Activated T-cell treated with anti-CD3 and anti-CD28 coated beads, Interleukin-2, amount 50 U/mL, for 48 hours (primary cell): ENCODE measurements at regions not wholly inside any gene's neighbourhood (a gene's known extent, or its start where the extent isn't known, plus 50 kb on each side); places are given as distances from the start of the nearest gene placed in this dataset.

Experiments used
- DNase-seq, 2 experiments: peaks; one replicate each; pipeline ENCODE4 v3.0.0-alpha.2; 2020

DNA sequence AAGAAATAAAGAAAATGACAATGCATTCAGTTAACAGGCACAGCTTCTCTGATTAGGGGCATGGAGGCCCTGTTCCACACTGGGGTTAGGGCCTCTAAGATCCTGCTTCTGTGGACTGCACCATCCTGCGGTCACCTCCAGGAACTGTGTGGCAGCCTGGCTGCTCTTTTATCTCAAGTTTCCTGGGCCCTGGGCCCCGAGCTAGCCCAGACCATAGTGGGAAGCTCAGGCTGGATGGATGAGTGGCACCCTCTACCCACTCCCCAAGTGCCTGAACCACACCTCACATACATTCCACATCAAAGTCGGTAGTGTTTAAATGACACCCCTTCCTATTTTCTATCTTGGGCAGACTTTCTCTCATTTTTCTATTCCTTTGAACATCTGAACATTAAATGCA lies 461.5 kb upstream of the MKI67 start:
- DNase-seq: no peak

DNA sequence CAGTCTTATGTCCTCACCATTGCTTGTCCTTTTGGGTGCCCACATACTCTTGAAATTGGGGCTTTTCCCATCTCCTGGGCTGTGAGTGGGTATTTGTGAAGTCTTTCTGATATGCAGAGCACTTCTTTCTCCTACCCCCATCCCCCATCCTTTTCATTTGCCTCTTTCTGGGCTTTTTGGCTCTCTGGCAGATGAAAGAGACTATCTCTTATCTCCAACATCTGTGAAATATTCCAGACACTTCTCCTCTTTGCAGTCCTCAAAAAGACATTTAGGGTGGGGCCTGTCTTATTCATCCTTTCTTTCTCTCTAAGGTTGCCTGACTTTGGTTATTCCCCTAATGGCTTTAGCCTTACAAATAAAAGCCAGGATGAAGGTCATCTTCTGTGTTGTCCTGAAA lies 462.2 kb upstream of the MKI67 start:
- DNase-seq: no peak

DNA sequence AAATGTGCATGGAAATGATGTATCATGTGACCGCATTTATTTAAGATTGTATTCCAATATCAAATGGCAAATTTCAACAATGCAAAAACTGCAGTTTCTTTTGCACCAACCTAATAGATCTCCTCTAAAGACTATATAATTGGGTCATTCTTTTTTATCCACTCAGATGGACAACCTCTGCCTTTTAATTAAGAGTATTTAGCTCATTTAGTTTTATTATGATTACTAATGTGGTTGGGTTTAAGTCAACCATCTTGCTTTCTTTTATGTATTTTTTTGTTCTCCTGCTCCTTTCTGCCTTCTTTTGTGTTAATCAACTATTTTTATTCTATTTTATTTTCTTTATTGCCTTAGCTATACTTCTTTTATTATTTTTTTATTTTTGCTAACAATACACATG lies 468.5 kb upstream of the MKI67 start:
- DNase-seq: no peak

DNA sequence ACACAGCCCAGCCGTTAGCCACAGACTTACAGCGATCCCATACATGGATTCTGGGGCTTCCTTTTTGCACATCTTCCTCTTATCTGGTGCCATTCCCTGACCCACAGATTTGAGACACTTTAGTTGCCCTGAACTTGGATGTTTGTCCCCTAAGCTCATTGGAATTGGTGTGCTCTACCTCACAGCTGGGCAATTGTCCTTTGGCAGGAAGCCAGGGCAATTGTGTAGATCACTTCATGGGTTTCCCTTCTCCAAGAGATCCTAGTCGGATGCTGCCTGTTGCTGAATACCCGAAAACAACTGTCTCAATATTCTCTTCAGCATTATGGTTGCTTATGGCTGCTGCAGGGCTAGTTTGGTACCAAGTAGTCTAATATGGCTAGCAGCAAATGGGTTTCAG lies 470.7 kb upstream of the MKI67 start:
- DNase-seq: no peak

DNA sequence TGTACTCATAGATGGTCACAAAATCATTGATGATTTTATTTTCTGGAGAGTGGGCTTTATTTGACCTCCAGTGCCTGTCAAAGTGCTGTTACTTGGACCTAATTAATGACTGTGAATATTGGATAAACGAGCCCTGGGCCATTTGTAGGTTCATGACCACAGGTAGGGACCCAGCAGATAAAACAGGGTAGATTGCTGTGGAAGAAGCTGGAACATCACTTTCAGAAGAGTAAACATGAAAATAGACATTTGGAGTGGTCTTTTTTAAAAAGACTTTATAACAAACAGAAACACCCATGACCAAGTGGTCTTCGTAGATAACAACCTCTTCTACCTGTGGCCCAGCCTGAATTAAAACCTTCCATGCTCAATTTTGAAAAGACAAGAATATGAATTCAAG lies 472.8 kb upstream of the MKI67 start:
- no peak for DNase-seq

DNA sequence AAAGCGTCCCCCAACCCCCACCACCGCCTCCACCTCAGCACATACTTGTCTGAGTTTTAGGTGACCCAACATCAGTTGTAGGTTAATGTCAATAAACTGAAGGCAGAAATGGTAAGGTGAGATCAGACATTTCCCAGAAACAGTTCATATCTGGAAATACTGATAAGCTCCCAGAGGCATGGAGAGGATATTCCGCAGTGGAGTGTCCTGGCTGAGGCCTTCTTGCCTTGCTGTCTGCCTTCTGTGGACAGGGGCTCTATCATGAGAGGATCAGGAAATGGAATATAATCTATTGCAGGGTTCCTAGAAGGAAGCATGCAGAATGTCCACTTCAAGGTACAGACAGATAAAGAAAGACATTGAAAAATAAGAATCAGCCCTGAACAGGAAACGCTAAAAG lies 473.3 kb upstream of the MKI67 start:
- no peak for DNase-seq

DNA sequence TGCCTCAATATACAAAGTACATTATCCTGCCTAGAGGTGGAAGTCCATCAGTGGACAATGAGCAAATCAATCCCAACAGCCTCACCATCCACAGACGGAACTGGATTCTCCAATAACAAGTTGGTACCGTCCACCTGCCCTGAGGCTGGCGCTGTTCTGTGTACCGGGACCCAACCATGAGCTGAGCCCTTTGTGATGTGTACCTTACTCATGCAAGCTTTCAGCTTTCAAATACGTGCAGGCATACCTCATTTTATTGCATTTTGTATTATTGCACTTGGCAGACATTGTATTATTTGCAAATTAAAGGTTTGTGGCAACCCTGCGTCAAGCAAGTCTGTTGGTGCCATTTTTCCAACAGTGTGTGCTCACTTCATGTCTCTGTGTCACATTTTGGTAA lies 476.0 kb upstream of the MKI67 start:
- DNase-seq: no peak

DNA sequence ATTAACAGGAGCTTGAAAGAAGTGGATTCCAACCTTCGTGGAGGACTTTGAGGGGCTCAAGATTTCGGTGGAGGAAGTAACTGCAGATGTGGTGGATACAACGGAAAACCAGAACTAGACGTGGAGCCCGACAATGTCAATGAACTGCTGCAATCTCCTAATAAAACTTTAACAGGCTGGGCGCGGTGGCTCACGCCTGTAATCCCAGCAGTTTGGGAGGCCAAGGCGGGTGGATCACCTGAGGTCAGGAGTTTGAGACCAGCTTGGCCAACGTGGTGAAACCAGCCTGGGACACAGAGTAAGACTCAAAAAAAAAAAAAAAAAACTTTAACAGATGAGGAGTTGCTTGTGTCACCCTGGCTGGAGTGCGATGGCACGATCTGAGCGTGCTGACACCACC lies 477.8 kb upstream of the MKI67 start:
- no peak for DNase-seq

DNA sequence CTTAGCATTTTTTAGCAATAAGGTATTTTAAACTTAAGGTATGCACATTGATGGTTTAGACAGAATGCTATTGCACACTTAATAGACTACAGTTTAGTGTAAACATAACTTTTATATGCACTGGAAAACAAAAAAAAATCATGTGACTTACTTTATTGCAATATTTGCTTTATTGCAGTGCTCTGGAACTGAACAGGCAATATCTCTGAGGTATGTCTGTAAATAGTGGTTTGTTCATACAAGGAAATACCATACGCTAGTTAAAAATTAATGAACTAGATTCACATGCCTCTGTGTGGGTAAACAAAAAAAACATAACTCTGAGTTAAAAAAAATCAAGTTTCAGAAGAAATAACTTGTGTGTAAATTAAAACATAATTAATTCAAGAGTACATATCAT lies 479.0 kb upstream of the MKI67 start:
- no peak for DNase-seq

DNA sequence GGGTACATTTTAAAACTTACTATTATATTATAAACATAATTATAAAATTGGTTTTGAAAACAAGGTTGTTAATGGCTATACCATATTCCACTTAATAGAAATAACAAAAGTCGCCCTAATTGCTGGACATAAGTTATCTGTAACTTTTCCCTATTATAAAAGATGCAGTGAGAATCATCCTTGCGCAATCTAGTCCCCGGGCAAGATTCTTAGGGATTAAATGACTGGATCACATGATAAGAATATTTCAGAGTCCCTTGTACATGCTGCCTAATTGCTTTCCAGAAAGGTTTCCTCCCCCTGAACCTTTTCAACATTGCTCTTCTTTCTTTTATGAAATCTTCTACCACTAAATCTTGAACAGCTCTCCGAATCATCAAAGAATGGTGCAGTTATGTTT lies 479.8 kb upstream of the MKI67 start:
- DNase-seq: no peak

DNA sequence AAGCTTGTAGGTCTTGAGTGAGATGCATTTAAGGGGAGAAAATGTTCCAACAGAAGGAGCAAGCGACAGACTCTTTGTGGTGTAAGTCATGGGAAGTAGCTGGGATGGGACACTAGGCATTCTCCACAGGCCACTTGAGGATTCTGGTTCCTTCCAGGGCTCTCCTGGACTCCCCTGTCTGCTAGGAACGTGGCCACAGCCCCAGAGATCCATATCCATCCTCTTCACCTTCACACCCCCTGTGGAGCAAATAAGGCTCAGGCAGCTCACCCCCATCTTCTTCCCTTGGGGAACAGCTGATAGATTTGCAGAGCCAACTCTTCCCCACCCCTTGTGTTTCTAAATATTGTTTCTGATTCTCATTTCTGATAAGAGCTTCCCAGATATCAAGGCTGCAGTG lies 482.6 kb upstream of the MKI67 start:
- DNase-seq: no peak

DNA sequence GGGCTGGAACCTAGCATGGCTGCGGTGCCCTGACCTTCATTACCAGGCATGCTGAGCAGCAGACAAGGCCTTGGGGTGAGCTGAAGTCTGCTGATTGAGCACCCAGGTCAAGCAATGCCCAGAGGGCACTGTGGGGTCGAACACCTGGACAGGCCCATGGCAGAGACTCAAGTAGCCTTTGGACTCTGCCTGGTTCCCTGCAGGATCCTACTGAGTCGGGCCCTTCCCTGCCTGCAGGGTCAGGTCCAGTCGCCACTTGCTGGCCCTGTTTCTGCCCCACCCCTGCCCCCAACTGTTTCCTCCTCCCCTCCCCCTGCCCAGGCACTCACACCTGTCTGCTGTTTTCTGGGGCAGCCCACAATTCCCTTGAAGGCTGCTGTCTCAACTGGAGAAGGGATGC lies 483.2 kb upstream of the MKI67 start:
- DNase-seq: no peak

DNA sequence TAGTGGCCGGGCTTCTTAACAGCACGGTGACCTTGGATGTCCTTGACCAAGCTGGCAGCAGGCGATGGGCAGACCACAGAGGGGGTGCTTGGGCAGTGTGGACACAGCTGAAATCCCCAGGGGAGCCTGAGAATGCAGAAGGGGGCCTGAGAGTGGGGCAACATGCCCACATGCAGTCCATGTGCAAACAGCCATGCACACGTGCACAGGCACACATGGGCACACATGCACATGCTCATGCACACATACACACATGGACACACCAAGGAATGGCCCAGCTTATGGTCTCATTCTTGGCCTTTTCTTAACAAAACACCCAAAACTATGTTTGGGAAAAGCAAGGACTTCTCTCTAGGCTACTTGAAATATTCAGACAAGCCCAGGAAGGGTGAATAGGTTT lies 483.9 kb upstream of the MKI67 start:
- DNase-seq: no peak

DNA sequence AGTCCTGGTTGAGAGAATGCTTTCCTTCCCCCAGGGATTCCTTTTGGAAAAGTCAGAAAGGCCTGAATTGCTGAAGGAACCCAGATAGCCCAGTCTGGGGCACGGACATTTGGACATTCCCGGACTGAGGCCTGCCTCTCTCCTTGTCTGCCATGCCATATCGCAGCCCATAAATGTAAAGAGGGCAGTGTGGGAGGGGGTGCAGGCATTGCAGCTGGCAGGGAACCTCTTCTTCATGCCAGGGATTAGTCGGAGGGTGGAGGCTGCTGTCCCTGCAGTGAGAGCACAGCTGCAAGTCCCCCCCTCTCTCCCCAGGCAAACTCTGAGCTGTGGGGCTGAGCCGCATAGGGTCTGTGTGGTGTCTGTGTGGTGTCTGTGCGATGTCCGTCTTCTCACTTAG lies 486.0 kb upstream of the MKI67 start:
- DNase-seq: no peak

DNA sequence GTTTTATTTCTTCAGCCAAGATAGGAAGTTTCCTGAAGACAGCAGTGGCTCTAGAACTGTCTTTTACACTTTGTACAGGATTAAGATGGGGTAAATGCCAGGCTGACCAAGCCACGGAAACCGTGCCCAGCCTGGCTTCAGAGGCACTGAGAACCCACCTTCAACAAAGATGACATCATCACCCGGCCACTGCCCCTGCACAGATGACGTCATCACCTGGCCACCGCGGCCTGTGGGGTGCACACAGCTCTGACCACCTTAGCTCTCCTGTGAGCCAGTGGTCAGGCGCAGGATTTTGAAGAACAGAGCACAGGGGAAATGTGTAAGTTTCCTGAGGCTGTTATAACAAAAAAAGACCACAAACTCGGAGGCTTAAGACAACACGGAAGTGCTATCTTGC lies 486.4 kb upstream of the MKI67 start:
- DNase-seq: no peak

DNA sequence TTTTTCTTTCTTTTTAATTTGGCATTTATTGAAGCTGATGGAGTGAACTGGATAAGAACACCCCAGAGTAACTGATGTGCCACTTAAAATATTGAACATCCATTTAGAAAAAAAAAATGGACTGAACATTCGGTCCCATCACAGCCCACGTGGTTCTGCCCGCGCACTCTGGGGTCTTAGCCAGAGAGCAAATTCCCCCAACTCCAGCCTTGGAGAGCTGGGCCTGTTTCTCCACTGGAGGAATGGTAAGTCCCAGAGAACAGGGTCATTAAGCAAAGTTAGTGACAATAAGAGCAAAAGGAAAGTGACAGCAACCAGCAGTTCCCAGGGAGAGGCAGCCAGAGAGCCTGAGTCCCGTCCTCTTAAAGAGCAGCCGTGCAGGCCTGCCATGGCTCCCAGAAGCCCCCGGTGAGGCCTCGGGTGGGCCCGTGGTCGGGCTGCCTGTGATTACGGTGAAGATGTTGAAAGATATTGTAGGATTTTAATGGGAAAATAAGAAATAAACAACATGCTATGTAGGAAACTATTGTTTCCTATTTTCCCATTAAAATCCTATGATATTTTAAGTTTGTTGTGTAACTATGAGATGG lies 487.9 kb upstream of the MKI67 start:
- DNase-seq: no peak

DNA sequence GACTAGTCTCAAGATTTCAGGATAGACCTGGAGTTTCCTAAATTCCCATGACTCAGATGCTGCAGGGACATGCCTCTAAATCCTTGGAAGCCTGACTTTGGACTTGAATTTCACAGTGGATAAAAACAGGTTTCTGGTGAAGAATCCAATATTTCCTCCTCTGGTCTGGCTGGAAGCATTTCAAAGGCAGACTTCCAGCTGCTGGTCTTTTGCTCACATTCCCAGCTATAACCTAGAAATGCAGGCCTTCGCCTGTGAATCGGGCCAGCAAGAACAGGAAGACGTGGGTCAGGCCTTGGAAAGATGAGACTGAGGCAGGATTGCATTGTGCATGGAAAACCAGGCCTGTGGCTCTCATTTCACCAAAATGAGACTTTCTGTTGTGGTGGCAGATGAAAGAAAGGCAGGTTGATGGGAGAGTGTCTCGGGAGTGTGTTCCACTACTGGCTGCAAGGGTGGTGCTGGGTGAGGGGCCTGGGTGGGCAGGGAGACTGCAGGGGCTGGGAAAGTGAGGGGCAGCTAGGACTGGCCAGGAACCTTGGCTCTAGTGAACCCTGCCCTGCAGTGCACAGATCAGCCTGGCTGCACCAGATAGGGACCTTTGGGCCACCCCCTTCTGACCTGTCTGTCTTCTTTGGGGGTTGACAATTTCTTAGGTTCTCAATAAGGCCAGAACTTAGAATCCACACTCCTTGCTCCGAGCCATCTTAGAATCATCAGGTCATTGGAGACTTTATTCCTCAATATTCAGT lies 488.8 kb upstream of the MKI67 start:
- DNase-seq: no peak

DNA sequence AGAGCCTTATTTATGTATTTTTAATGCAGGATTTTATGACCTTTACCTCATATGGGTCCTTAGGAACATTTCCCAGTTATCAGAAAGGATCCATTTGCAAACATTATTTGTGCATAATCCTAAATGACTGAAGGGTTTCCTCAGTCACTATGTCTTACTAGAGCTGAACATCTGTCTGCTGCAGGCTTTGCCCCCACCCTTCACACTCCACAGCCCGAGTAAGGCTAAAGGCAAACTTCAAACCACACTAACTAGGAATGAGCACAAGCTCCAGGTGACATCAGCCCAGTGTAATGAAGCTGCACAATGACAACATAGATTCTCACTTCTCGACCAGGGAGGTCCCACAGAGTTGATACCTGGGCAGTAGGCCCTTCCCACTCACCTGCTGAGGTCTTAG lies 491.3 kb upstream of the MKI67 start:
- no peak for DNase-seq

DNA sequence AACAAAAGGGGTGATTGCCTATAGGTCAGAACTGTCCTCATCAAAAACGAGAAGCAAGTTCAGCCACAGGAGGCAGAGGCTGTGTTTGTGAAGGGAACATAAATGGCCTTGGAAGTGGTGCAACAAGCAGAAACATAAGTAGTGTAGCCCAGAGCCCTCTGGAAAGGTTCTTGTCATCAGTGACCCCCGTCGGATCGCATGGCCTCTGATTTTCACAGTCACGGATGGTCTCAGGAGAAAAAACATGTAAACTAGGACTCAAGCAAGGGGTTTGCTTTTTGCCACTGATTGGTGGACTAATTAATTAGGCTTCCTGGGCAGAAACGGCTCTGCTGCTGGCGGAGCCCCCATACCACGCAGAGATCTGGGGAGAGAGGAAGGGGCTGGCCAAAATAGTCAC lies 496.5 kb upstream of the MKI67 start:
- DNase-seq: no peak

DNA sequence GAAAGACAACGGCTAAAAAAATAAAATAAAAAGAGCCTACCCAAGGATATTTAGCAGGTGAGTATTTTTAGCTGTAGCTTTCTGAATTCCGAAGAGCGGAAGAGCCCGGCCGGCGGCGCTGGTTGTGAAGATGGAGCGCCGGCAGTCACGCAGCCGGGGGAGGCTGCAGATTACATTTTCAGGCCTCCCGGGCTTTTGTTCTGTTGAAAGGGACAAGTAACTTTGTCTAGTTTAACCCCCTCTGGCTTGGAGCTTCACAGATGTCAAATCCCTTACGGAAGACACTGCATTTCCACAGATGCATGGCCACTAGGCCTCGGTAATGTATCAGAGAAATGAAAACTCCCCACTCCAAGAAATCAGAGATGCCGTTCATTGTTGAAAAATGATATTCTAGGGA lies 497.6 kb upstream of the MKI67 start:
- no peak for DNase-seq

DNA sequence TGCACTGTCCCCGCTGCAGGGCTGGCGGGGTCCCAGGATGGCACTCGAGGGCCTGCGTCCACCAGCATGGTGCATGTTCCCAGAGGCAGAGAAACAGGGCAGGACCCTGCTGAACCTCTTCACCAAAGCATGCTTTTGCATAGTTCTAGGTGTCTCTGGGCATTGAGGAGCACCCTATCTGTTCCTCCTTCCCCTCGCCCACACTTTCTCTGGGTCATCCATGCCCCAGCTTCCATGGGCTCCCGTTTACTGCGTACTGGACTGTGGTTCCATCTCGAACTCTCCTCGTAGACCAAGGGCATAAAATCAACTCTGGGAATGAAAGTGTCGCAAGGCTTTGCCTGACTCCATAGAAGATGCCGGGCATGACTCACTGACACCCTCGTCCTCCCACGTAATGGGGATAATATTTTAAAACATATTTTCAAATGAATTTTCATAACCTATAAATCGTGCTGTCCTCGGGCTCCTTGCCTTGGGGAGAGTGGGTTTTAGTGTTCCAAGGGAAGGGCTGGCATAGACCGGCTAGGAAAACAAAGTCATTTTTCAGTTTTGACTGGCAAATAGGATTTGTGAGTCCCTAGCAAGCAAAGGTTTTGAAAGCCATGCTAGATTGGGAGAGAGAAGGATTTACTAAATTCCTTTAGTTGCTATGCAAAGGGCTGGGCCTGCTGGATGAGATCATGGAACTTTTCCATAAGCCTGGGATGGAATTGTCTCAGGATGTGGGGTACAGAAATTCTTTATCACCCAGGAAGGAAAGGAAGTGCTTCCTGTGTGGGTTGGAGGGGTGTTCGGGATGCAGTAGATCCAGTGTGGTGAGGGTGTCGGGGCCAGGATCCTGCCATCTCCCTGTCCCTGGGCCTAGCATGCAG lies 498.7 kb upstream of the MKI67 start:
- no peak for DNase-seq

DNA sequence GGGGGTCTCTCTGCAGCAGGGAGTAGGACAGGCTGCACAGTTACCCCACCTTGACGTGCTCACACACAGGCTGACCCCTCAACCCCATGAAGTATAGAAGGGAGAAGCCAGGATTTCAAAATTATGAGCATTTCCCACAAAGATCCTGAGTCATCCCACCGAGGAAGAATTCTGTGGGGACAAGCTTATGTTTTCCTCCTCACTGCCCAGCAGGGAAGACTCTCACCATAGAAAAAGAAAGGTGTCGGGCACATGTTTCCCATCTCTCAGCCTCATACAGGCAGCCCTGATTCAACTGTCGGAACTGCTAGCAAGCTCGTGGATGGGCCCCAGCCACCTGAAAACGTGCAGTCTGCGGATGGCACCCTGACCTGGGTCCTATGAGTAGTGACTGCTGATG lies 499.7 kb upstream of the MKI67 start:
- no peak for DNase-seq

DNA sequence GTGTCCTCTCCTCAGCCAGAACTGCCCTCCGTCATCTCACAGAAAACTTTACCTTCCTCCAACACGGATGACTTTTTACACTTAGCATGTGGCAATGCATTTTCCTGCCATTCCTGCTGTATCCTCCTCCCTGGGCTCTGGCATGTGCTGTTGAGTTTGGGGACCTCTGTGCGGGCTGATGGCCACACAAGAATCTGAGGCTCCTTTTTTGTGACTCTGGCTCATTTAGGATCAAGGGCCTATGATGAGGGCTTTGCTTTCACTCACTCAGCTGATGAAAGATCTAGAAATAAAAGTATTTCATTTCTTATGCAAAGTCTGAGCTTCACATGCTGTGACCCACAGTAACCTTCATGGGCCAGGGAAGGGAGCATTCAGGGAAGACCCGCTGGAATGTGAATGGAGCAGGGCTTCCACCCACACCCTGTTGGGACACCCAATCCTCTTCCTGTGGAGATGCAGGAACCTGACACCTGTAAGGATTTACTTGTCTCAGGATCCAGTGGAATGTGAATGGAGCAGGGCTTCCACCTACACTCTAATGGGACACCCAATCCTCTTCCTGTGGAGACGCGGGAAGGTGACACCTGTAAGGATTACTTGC lies 500.3 kb upstream of the MKI67 start:
- no peak for DNase-seq

DNA sequence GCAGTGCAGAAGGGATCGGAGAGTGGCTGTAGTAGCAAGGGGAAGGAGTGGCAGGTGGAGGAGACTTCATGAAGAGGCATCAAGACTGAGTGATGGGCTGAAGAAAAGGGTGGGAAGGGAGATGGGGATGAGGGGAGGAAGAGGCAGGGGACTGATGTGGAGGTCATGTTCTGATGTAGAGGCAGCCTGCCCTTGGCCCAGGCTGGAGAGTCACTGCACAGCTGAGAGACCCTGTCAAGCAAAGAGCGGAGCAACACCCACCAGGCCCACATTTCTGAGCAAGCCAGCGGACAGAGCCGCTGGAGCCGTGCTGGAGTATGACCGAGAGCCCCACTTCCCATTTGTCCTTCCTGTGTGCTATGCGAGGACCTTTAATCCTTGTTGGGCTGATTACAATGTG lies 501.6 kb upstream of the MKI67 start:
- DNase-seq: no peak
